IMR-90 (cell line): ENCODE measurements at regions not wholly inside any gene's neighbourhood (a gene's known extent, or its start where the extent isn't known, plus 50 kb on each side); places are given as distances from the start of the nearest gene placed in this dataset.

Source experiments
- ATAC-seq: fragments of 200-7000 bp; cut with Tn5 transposase; 2 replicates; pipeline ENCODE4 v1.9.1; 2020; ENCODE audit warnings: low read depth, mild to moderate bottlenecking, moderate library complexity
- BruUV-seq: library from RNA; stranded (reverse); fragments of 400-500 nt; replicated peaks from 2 replicates; lab custom pipeline; 2021; lab: Mats Ljungman, UMichigan
- CTCF ChIA-PET: fragments of 300-600 bp; formaldehyde crosslinking; extraction: SDS; loops from one replicate; lab custom pipeline; 2021; ENCODE audit warnings: antibody characterized with exemption; lab: Yijun Ruan, JAX
- POLR2A ChIA-PET: fragments of 300-600 bp; sonication (Branson Sonifier 250); formaldehyde crosslinking; loops from one replicate; lab custom pipeline; 2022; ENCODE audit warnings: antibody characterized with exemption; ENCODE audit not compliant: unreplicated experiment; lab: Charles Lee
- DNase-seq: peaks from one replicate; pipeline ENCODE4 v3.0.0; 2013
- H2AFZ ChIP-seq: replicated peaks from 2 replicates; pipeline ENCODE3; 2013; ENCODE audit warnings: low read length, mild to moderate bottlenecking; ENCODE audit not compliant: poor library complexity
- H2AK5ac ChIP-seq: 2 replicates; pipeline ENCODE4 v1.6.1; 2013; ENCODE audit warnings: low read depth, low read length, inconsistent platforms
- H2AK9ac ChIP-seq: replicated peaks from 2 replicates; pipeline ENCODE3; 2013; ENCODE audit warnings: mild to moderate bottlenecking, low read depth, low read length, moderate library complexity; ENCODE audit not compliant: poor library complexity
- H2BK120ac ChIP-seq: 2 replicates; pipeline ENCODE4 v1.6.1; 2013; ENCODE audit warnings: low read depth, low read length, inconsistent platforms
- H2BK15ac ChIP-seq: 3 replicates; pipeline ENCODE4 v1.6.1; 2013; ENCODE audit warnings: low read depth, low read length, inconsistent platforms
- H2BK20ac ChIP-seq: 2 replicates; pipeline ENCODE4 v1.6.1; 2013; ENCODE audit warnings: low read depth, mild to moderate bottlenecking, inconsistent platforms, low read length, moderate library complexity
- H2BK5ac ChIP-seq: 2 replicates; pipeline ENCODE4 v1.6.1; 2013; ENCODE audit warnings: mild to moderate bottlenecking, low read depth, low read length, inconsistent platforms; ENCODE audit not compliant: poor library complexity, severe bottlenecking
- H3K14ac ChIP-seq: replicated peaks from 2 replicates; pipeline ENCODE4 v1.6.1; 2013; ENCODE audit warnings: low read depth, low read length, inconsistent platforms
- H3K18ac ChIP-seq: 2 replicates; pipeline ENCODE4 v1.6.1; 2013; ENCODE audit warnings: low read depth, low read length, control low read depth
- H3K23ac ChIP-seq: 2 replicates; pipeline ENCODE4 v1.6.1; 2013; ENCODE audit warnings: low read depth, low read length, inconsistent platforms
- H3K27ac ChIP-seq: 2 replicates; pipeline ENCODE4 v1.5.1; 2013; ENCODE audit warnings: mild to moderate bottlenecking, control low read depth, low read length; ENCODE audit not compliant: insufficient read depth
- H3K27me3 ChIP-seq: 2 replicates; pipeline ENCODE4 v1.6.1; 2013; ENCODE audit warnings: low read length; ENCODE audit not compliant: control insufficient read depth, insufficient read depth
- H3K36me3 ChIP-seq: 2 replicates; pipeline ENCODE4 v1.6.1; 2013; ENCODE audit warnings: low read length, mixed read lengths; ENCODE audit not compliant: control insufficient read depth, insufficient read depth
- H3K4ac ChIP-seq: 2 replicates; pipeline ENCODE4 v1.6.1; 2013; ENCODE audit warnings: low read depth, low read length, inconsistent platforms
- H3K4me1 ChIP-seq: 2 replicates; pipeline ENCODE4 v1.6.1; 2013; ENCODE audit warnings: low read length, mixed read lengths; ENCODE audit not compliant: control insufficient read depth, insufficient read depth
- H3K4me2 ChIP-seq: 2 replicates; pipeline ENCODE4 v1.6.1; 2013; ENCODE audit warnings: low read depth, mild to moderate bottlenecking, control low read depth, low read length, moderate library complexity
- H3K4me3 ChIP-seq: 2 replicates; pipeline ENCODE4 v1.5.1; 2013; ENCODE audit warnings: low read depth, mild to moderate bottlenecking, control low read depth, low read length, moderate library complexity; ENCODE audit not compliant: insufficient read depth
- H3K56ac ChIP-seq: 2 replicates; pipeline ENCODE4 v1.6.1; 2013; ENCODE audit warnings: low read length, inconsistent platforms; ENCODE audit not compliant: insufficient read depth; ENCODE audit errors: extremely low read depth
- H3K79me1 ChIP-seq, 2 experiments: 2 replicates each; pipeline ENCODE4 v1.6.1; 2013; ENCODE audit warnings: low read length in 2 of 2, inconsistent platforms in 1 of 2, low read depth in 1 of 2
- H3K9ac ChIP-seq: 2 replicates; pipeline ENCODE4 v1.6.1; 2013; ENCODE audit warnings: low read depth, low read length, control low read depth
- H3K9me1 ChIP-seq: 2 replicates; pipeline ENCODE4 v1.6.1; 2013; ENCODE audit warnings: low read length, inconsistent platforms; ENCODE audit not compliant: insufficient read depth
- H3K9me3 ChIP-seq: 2 replicates; pipeline ENCODE4 v1.6.1; 2013; ENCODE audit warnings: low read length; ENCODE audit not compliant: control insufficient read depth, insufficient read depth
- H4K20me1 ChIP-seq: 2 replicates; pipeline ENCODE4 v1.6.1; 2013; ENCODE audit warnings: low read length, inconsistent platforms; ENCODE audit not compliant: insufficient read depth
- H4K5ac ChIP-seq: 2 replicates; pipeline ENCODE4 v1.6.1; 2013; ENCODE audit warnings: mild to moderate bottlenecking, low read depth, low read length, control low read depth
- H4K8ac ChIP-seq, 2 experiments: 2 replicates each; pipeline ENCODE4 v1.6.1; 2013; ENCODE audit warnings: low read depth in 2 of 2, low read length in 2 of 2, control low read depth in 1 of 2, inconsistent platforms in 1 of 2
- H4K91ac ChIP-seq: 2 replicates; pipeline ENCODE4 v1.6.1; 2013; ENCODE audit warnings: low read depth, low read length, inconsistent platforms; ENCODE audit not compliant: insufficient read depth
- RCOR1 ChIP-seq: IDR thresholded peaks from 2 replicates; pipeline ENCODE4 v1.6.1; 2012; ENCODE audit warnings: mild to moderate bottlenecking, low read length, improper control_type of control experiment; ENCODE audit not compliant: insufficient replicate concordance
- RFX5 ChIP-seq: IDR thresholded peaks from 2 replicates; pipeline ENCODE4 v1.8.0; 2012; ENCODE audit warnings: low read depth, mild to moderate bottlenecking, low read length, moderate library complexity
- WGBS, 2 experiments: methylation state at CpG; one replicate each; pipeline versions ENCODE4 v1.1.5 to v1.1.7; 2013; ENCODE audit warnings: missing lambda C conversion rate in 2 of 2; ENCODE audit not compliant: insufficient read length in 1 of 2; ENCODE audit errors: extremely low coverage in 2 of 2; 5-methylcytosine and 5-hydroxymethylcytosine counted together
- dilution Hi-C: fragments of 300-500 bp; cut with HindIII; formaldehyde crosslinking; loops from one replicate; pipeline ENCODE4 v1.14.3; 2018; ENCODE audit warnings: low sequenced_read_pairs; ENCODE audit not compliant: unreplicated experiment
- in situ Hi-C: fragments of 300-500 bp; cut with MboI; formaldehyde crosslinking; loops from 3 replicates; pipeline ENCODE4 v1.14.3; 2019; ENCODE audit warnings: low sequenced_read_pairs, inconsistent platforms, mixed read lengths
- intact Hi-C: fragments of 100-400 bp; cut with micrococcal nuclease; formaldehyde crosslinking; loops from 2 replicates; pipeline ENCODE4 v1.10.0; 2022
- TF ChIP-seq, protein P1 (sequence below): conservative IDR thresholded peaks from 2 replicates; pipeline ENCODE4 v1.5.1; 2012; ENCODE audit warnings: mild to moderate bottlenecking, low read depth, low read length, improper control_type of control experiment

DNA sequence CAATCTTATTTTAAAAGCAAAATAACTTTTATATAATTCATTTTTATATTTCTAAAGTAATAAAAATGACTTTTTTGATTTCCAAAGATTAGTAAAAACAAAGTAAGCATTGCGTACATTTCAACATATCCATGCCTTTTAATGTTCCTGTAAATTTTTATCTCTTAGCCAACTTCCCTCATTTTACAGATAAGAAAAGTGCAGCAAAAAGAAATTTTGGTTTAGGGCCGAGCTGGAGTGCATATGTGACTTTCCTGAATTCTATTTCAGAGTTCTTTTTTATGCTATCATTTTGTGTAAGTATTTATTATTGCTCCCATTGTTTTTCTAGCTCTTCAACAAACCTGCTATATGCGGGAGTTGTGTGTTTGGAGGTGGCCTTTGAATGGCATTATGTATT, 195.3 kb downstream of the NHLRC3 start:
- intact Hi-C loops: no loop called here
- Histone ChIP-seq H3K56ac (no peak overlapping the region), H3K9me3 (no peaks in the 10 kb centered on the region), H4K5ac (no peak overlapping the region), H3K27me3 (no peaks in the 10 kb centered on the region; the same call in 1 of the 2 replicates), H2BK5ac (no peak overlapping the region), H3K18ac (no peak overlapping the region), H2BK20ac (no peak overlapping the region), H3K4me2 (no peak overlapping the region), H3K36me3 (no peaks in the 10 kb centered on the region), H3K4ac (no peak overlapping the region), H3K23ac (no peak overlapping the region), H4K20me1 (no peaks in the 10 kb centered on the region), H2AFZ (no peak overlapping the region), H3K4me1 (no peaks in the 10 kb centered on the region), H3K4me3 (no peak overlapping the region), H3K27ac (no peak overlapping the region), H3K9ac (no peak overlapping the region), H2AK9ac (no peak overlapping the region), H2AK5ac (no peak overlapping the region), H3K9me1 (no peaks in the 10 kb centered on the region), H2BK15ac (no peak overlapping the region), H3K14ac (no peak overlapping the region), H4K91ac (no peak overlapping the region), H3K79me1 (no peaks in the 10 kb centered on the region), H2BK120ac (no peak overlapping the region), H4K8ac (no peak overlapping the region)
- ChIA-PET POLR2A (no interaction called here), CTCF (no interaction called here)
- BruUV-seq: no TSS peak
- WGBS, 2 experiments: no CpG with 5 or more reads among the region's 3 CpGs
- in situ Hi-C loops: no loop called here
- dilution Hi-C loops: no loop called here
- DNase-seq: no peak
- TF ChIP-seq, protein P1, sequence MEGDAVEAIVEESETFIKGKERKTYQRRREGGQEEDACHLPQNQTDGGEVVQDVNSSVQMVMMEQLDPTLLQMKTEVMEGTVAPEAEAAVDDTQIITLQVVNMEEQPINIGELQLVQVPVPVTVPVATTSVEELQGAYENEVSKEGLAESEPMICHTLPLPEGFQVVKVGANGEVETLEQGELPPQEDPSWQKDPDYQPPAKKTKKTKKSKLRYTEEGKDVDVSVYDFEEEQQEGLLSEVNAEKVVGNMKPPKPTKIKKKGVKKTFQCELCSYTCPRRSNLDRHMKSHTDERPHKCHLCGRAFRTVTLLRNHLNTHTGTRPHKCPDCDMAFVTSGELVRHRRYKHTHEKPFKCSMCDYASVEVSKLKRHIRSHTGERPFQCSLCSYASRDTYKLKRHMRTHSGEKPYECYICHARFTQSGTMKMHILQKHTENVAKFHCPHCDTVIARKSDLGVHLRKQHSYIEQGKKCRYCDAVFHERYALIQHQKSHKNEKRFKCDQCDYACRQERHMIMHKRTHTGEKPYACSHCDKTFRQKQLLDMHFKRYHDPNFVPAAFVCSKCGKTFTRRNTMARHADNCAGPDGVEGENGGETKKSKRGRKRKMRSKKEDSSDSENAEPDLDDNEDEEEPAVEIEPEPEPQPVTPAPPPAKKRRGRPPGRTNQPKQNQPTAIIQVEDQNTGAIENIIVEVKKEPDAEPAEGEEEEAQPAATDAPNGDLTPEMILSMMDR: no peak
- TF ChIP-seq RFX5 (no peak), RCOR1 (no peak)
- no peak for ATAC-seq
